ENCODE measurements at regions not wholly inside any gene's neighbourhood (a gene's known extent, or its start where the extent isn't known, plus 50 kb on each side); places are given as distances from the start of the nearest gene placed in this dataset.

GRCh38 chr6:112984899-112985298 is 637.8 kb downstream of the RFPL4B start:
- Histone ChIP-seq H3K4me3 (no peak overlapping the region), H3K27ac (no peak overlapping the region), H3K36me3 (no peaks in the 10 kb centered on the region), H3K4me1 (no peaks in the 10 kb centered on the region), H3K9me3 (no peaks in the 10 kb centered on the region), H3K27me3 (ENCODE audit: low read depth) (no peaks in the 10 kb centered on the region)
- ATAC-seq (no peak), DNase-seq (no peak)
- intact Hi-C loops (cut with DNase I), result no loop called here
- TF ChIP-seq CTCF (IDR thresholded peaks at IDR 0.05), result no peak

- Histone ChIP-seq H3K27me3 (ENCODE audit: low read depth) (no peaks in the 10 kb centered on the region), H3K4me3 (no peak overlapping the region), H3K27ac (no peak overlapping the region), H3K9me3 (no peaks in the 10 kb centered on the region), H3K4me1 (no peaks in the 10 kb centered on the region), H3K36me3 (no peaks in the 10 kb centered on the region)
- TF ChIP-seq CTCF (IDR thresholded peaks at IDR 0.05), result no peak
- intact Hi-C loops (cut with DNase I), result no loop called here
- ATAC-seq (no peak), DNase-seq (no peak)
These were observed 639.2 kb downstream of the RFPL4B start for GRCh38 chr6:112986321-112986720.

GRCh38 chr6:112988748-112989147 is 641.6 kb downstream of the RFPL4B start:
- no peak for TF ChIP-seq CTCF (IDR thresholded peaks at IDR 0.05)
- Histone ChIP-seq H3K27ac (no peak overlapping the region), H3K27me3 (ENCODE audit: low read depth) (no peaks in the 10 kb centered on the region), H3K4me3 (no peak overlapping the region), H3K36me3 (no peaks in the 10 kb centered on the region), H3K4me1 (no peaks in the 10 kb centered on the region), H3K9me3 (no peaks in the 10 kb centered on the region)
- ATAC-seq (no peak), DNase-seq (no peak)
- intact Hi-C loops (cut with DNase I), result no loop called here

- intact Hi-C loops (cut with DNase I), result no loop called here
These were observed 643.8 kb downstream of the RFPL4B start for GRCh38 chr6:112990971-112991370.

GRCh38 chr6:112991912-112992311 is 644.8 kb downstream of the RFPL4B start:
- no peak for TF ChIP-seq CTCF (IDR thresholded peaks at IDR 0.05)
- no peak overlapping the region for H3K27ac ChIP-seq
- ATAC-seq (no peak), DNase-seq (no peak)
- H3K4me1 ChIP-seq, result no peaks in the 10 kb centered on the region
- H3K27me3 ChIP-seq (ENCODE audit: low read depth), result no peaks in the 10 kb centered on the region
- no peaks in the 10 kb centered on the region for H3K9me3 ChIP-seq
- H3K4me3 ChIP-seq, result no peak overlapping the region
- intact Hi-C loops (cut with DNase I), result no loop called here
- H3K36me3 ChIP-seq, result no peaks in the 10 kb centered on the region

More at GRCh38 chr6:112990971-112991370, 643.8 kb downstream of the RFPL4B start:
- no peaks in the 10 kb centered on the region for H3K27me3 ChIP-seq (ENCODE audit: low read depth)
- TF ChIP-seq CTCF (IDR thresholded peaks at IDR 0.05), result no peak
- ATAC-seq (no peak), DNase-seq (no peak)
- no peaks in the 10 kb centered on the region for H3K4me1 ChIP-seq
- no peaks in the 10 kb centered on the region for H3K9me3 ChIP-seq
- no peak overlapping the region for H3K4me3 ChIP-seq
- no peak overlapping the region for H3K27ac ChIP-seq
- H3K36me3 ChIP-seq, result no peaks in the 10 kb centered on the region
